ENCODE measurements at regions not wholly inside any gene's neighbourhood (a gene's known extent, or its start where the extent isn't known, plus 50 kb on each side); places are given as distances from the start of the nearest gene placed in this dataset.

GRCh38 chr4:22245294-22245693 is 270.6 kb downstream of the ADGRA3 start:
- no peak for ATAC-seq (replicated peaks)
- H3K27me3 Mint-ChIP-seq: no peaks in the 10 kb centered on the region

GRCh38 chr4:22241415-22241814 is 274.5 kb downstream of the ADGRA3 start:
- Mint-ChIP-seq H3K4me1 (no peaks in the 10 kb centered on the region), H3K27ac (no peak overlapping the region), H3K9me3 (no peaks in the 10 kb centered on the region), H3K4me3 (no peak overlapping the region), H3K36me3 (no peaks in the 10 kb centered on the region), H3K27me3 (peaks cover 0 to 2% of the 10 kb centered on the region in 2 donors)
- DNase-seq: no peak
- no peak for ATAC-seq (replicated peaks)

More at GRCh38 chr4:22245294-22245693, 270.6 kb downstream of the ADGRA3 start:
- H3K27ac Mint-ChIP-seq: no peak overlapping the region
- H3K36me3 Mint-ChIP-seq: no peaks in the 10 kb centered on the region
- H3K9me3 Mint-ChIP-seq: no peaks in the 10 kb centered on the region
- DNase-seq: no peak
- no peaks in the 10 kb centered on the region for H3K4me1 Mint-ChIP-seq
- no peak overlapping the region for H3K4me3 Mint-ChIP-seq

- H3K9me3 Mint-ChIP-seq: peaks cover 0 to 2% of the 10 kb centered on the region in 2 donors
- H3K4me1 Mint-ChIP-seq: no peaks in the 10 kb centered on the region
- ATAC-seq (replicated peaks) (no peak), DNase-seq (no peak)
- peaks cover 0 to 7% of the 10 kb centered on the region in 2 donors for H3K27me3 Mint-ChIP-seq
- no peak overlapping the region for H3K27ac Mint-ChIP-seq
- no peaks in the 10 kb centered on the region for H3K36me3 Mint-ChIP-seq
- no peak overlapping the region for H3K4me3 Mint-ChIP-seq
Observed at GRCh38 chr4:22240814-22241213, 275.1 kb downstream of the ADGRA3 start.

- Mint-ChIP-seq H3K27me3 (peaks cover 0 to 7% of the 10 kb centered on the region in 2 donors), H3K4me1 (no peaks in the 10 kb centered on the region), H3K27ac (no peak overlapping the region), H3K36me3 (no peaks in the 10 kb centered on the region), H3K4me3 (no peak overlapping the region), H3K9me3 (peaks cover 0 to 2% of the 10 kb centered on the region in 2 donors)
- DNase-seq (no peak), ATAC-seq (replicated peaks) (no peak)
Observed at GRCh38 chr4:22238742-22239141, 277.1 kb downstream of the ADGRA3 start.

- ATAC-seq (replicated peaks) (no peak), DNase-seq (no peak)
- Mint-ChIP-seq H3K4me1 (no peaks in the 10 kb centered on the region), H3K36me3 (no peaks in the 10 kb centered on the region), H3K4me3 (peak overlapping the region in 1 of 2 donors; percentile 55), H3K27me3 (peaks cover 0 to 7% of the 10 kb centered on the region in 2 donors), H3K27ac (no peak overlapping the region), H3K9me3 (peaks cover 0 to 2% of the 10 kb centered on the region in 2 donors)
Observed at GRCh38 chr4:22237846-22238494, 277.9 kb downstream of the ADGRA3 start.

GRCh38 chr4:22237155-22237751 is 278.6 kb downstream of the ADGRA3 start:
- Mint-ChIP-seq H3K4me1 (no peaks in the 10 kb centered on the region), H3K36me3 (no peaks in the 10 kb centered on the region), H3K27ac (no peak overlapping the region), H3K9me3 (peaks cover 0 to 2% of the 10 kb centered on the region in 2 donors), H3K27me3 (peaks cover 0 to 7% of the 10 kb centered on the region in 2 donors), H3K4me3 (peak overlapping the region in 1 of 2 donors; percentile 55)
- ATAC-seq (replicated peaks): peak in 1 of 2 donors; percentile 82
- DNase-seq: no peak

- ATAC-seq (replicated peaks): no peak
- no peak for DNase-seq
- Mint-ChIP-seq H3K4me3 (no peak overlapping the region), H3K9me3 (peaks cover 0 to 2% of the 10 kb centered on the region in 2 donors), H3K36me3 (no peaks in the 10 kb centered on the region), H3K4me1 (no peaks in the 10 kb centered on the region), H3K27ac (no peak overlapping the region), H3K27me3 (peaks cover 0 to 7% of the 10 kb centered on the region in 2 donors)
Observed at GRCh38 chr4:22235698-22236097, 280.2 kb downstream of the ADGRA3 start.

GRCh38 chr4:22233230-22233629 is 282.6 kb downstream of the ADGRA3 start:
- no peak overlapping the region for H3K27ac Mint-ChIP-seq
- no peak for ATAC-seq (replicated peaks)

GRCh38 chr4:22220965-22221364 is 272.4 kb upstream of the KCNIP4 start:
- Mint-ChIP-seq H3K9me3 (peaks cover 0 to 5% of the 10 kb centered on the region in 2 donors), H3K4me1 (no peaks in the 10 kb centered on the region), H3K27ac (no peak overlapping the region), H3K27me3 (no peaks in the 10 kb centered on the region), H3K36me3 (no peaks in the 10 kb centered on the region), H3K4me3 (no peak overlapping the region)
- DNase-seq: no peak
- ATAC-seq (replicated peaks): no peak

More at GRCh38 chr4:22233230-22233629, 282.6 kb downstream of the ADGRA3 start:
- Mint-ChIP-seq H3K27me3 (peaks cover 0 to 7% of the 10 kb centered on the region in 2 donors), H3K9me3 (peaks cover 0 to 4% of the 10 kb centered on the region in 2 donors), H3K4me1 (no peaks in the 10 kb centered on the region), H3K36me3 (no peaks in the 10 kb centered on the region), H3K4me3 (no peak overlapping the region)
- DNase-seq: no peak

GRCh38 chr4:22217480-22217879 is 268.9 kb upstream of the KCNIP4 start:
- no peak for DNase-seq
- H3K9me3 Mint-ChIP-seq: peaks cover 0 to 5% of the 10 kb centered on the region in 2 donors
- no peak for ATAC-seq (replicated peaks)
- no peak overlapping the region for H3K4me3 Mint-ChIP-seq
- no peak overlapping the region for H3K27ac Mint-ChIP-seq
- H3K27me3 Mint-ChIP-seq: no peaks in the 10 kb centered on the region
- H3K4me1 Mint-ChIP-seq: no peaks in the 10 kb centered on the region
- H3K36me3 Mint-ChIP-seq: no peaks in the 10 kb centered on the region

GRCh38 chr4:22216278-22216677 is 267.7 kb upstream of the KCNIP4 start:
- Mint-ChIP-seq H3K4me3 (no peak overlapping the region), H3K9me3 (peaks cover 0 to 5% of the 10 kb centered on the region in 2 donors), H3K27me3 (no peaks in the 10 kb centered on the region), H3K36me3 (no peaks in the 10 kb centered on the region), H3K4me1 (no peaks in the 10 kb centered on the region), H3K27ac (no peak overlapping the region)
- DNase-seq: no peak
- no peak for ATAC-seq (replicated peaks)

- ATAC-seq (replicated peaks) (no peak), DNase-seq (no peak)
- Mint-ChIP-seq H3K36me3 (no peaks in the 10 kb centered on the region), H3K27me3 (no peaks in the 10 kb centered on the region), H3K27ac (no peak overlapping the region), H3K4me1 (no peaks in the 10 kb centered on the region), H3K4me3 (no peak overlapping the region), H3K9me3 (peaks cover 5% of the 10 kb centered on the region in 2 donors)
Observed at GRCh38 chr4:22215084-22215483, 266.5 kb upstream of the KCNIP4 start.

GRCh38 chr4:22203711-22204011 is 255.1 kb upstream of the KCNIP4 start:
- no peaks in the 10 kb centered on the region for H3K27me3 Mint-ChIP-seq

GRCh38 chr4:22202975-22203710 is 254.6 kb upstream of the KCNIP4 start:
- H3K27me3 Mint-ChIP-seq: no peaks in the 10 kb centered on the region
- no peak for DNase-seq
- ATAC-seq (replicated peaks): no peak
- peaks cover 2% of the 10 kb centered on the region in 2 donors for H3K9me3 Mint-ChIP-seq
- H3K27ac Mint-ChIP-seq: no peak overlapping the region
- no peak overlapping the region for H3K4me3 Mint-ChIP-seq
- H3K36me3 Mint-ChIP-seq: no peaks in the 10 kb centered on the region
- H3K4me1 Mint-ChIP-seq: no peaks in the 10 kb centered on the region

More at GRCh38 chr4:22203711-22204011, 255.1 kb upstream of the KCNIP4 start:
- H3K27ac Mint-ChIP-seq: no peak overlapping the region
- H3K9me3 Mint-ChIP-seq: no peaks in the 10 kb centered on the region
- no peaks in the 10 kb centered on the region for H3K36me3 Mint-ChIP-seq
- DNase-seq (no peak), ATAC-seq (replicated peaks) (no peak)
- H3K4me1 Mint-ChIP-seq: no peaks in the 10 kb centered on the region
- H3K4me3 Mint-ChIP-seq: no peak overlapping the region
